AG10803 (cell line): ENCODE measurements at regions not wholly inside any gene's neighbourhood (a gene's known extent, or its start where the extent isn't known, plus 50 kb on each side); places are given as distances from the start of the nearest gene placed in this dataset.

Source experiments
- DNase-seq: peaks from one replicate; pipeline ENCODE4 v3.0.0; 2010; ENCODE audit warnings: low read depth
- H3K4me3 ChIP-seq: 2 replicates; pipeline ENCODE4 v1.5.1; 2011; ENCODE audit warnings: mild to moderate bottlenecking, low read length, control low read depth
- CTCF ChIP-seq: conservative IDR thresholded peaks from 2 replicates; pipeline ENCODE4 v1.5.1; 2011; ENCODE audit warnings: mild to moderate bottlenecking, low read length, control low read depth, inconsistent platforms

- no peak for TF ChIP-seq CTCF
- DNase-seq = no peak
Measured at GRCh38 chr3:95177096-95177495, 1114.2 kb downstream of the NSUN3 start.

GRCh38 chr3:95184038-95184437 is 1121.2 kb downstream of the NSUN3 start:
- DNase-seq = no peak
- H3K4me3 ChIP-seq = no peak overlapping the region
- no peak for TF ChIP-seq CTCF

More at GRCh38 chr3:95177096-95177495, 1114.2 kb downstream of the NSUN3 start:
- H3K4me3 ChIP-seq = no peak overlapping the region

- H3K4me3 ChIP-seq = no peak overlapping the region
- TF ChIP-seq CTCF = no peak
- DNase-seq = no peak
Measured at GRCh38 chr3:95189348-95189747, 1126.5 kb downstream of the NSUN3 start.

- H3K4me3 ChIP-seq = no peak overlapping the region
- DNase-seq = no peak
- TF ChIP-seq CTCF = no peak
Measured at GRCh38 chr3:95197661-95198060, 1134.8 kb downstream of the NSUN3 start.

GRCh38 chr3:95200384-95200783 is 1137.5 kb downstream of the NSUN3 start:
- no peak for TF ChIP-seq CTCF
- H3K4me3 ChIP-seq = no peak overlapping the region
- no peak for DNase-seq

- TF ChIP-seq CTCF = no peak
- H3K4me3 ChIP-seq = no peak overlapping the region
- DNase-seq = no peak
Measured at GRCh38 chr3:95210878-95211277, 1148.0 kb downstream of the NSUN3 start.

GRCh38 chr3:95212117-95212516 is 1149.3 kb downstream of the NSUN3 start:
- no peak for DNase-seq
- H3K4me3 ChIP-seq = no peak overlapping the region
- TF ChIP-seq CTCF = no peak
